GOT3 (cell line): ENCODE measurements at regions not wholly inside any gene's neighbourhood (a gene's known extent, or its start where the extent isn't known, plus 50 kb on each side); places are given as distances from the start of the nearest gene placed in this dataset.

ENCODE experiments used
- DNase-seq: peaks from one replicate; lab custom pipeline; 2025; ENCODE audit warnings: mixed read lengths; lab: John Stamatoyannopoulos, UW

DNA sequence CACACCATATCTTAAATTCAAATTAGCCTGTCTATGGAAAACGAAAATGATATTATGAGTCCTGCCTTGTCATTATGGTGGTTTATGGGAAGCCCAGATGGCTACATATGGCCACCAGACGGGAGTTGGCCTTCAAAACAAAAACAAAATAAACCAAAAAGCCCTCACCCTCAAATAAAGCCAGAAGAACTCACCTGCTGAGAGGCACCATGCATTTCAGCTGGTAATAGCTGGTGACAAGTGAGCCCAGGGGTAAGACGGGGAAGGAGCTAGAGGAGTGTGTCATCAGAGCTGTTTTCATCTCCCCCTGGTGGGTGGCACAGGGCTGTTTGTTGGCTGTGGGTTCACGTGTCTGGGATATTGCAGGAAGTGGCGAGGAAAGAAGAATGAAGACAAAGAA, 152.9 kb downstream of the EFNB2 start:
- DNase-seq: no peak

DNA sequence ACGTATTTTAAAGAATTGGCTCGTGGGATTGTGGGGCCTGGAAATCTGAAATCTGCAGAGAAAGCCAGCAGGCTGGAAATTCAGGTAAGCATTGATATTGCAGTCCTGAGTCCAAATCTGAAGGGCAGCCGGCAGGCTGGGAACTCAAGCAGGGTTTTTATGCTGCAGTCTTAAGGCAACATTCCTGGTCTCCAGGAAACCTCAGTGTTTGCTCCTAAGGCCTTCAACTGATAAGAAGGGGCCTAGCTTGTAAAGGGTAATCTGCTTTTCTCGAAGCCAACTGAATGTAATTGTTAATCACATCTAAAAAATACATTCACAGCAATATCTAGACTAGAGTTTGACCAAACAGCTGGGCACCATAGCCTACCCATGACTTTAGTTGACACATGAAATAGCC, 154.4 kb downstream of the EFNB2 start:
- no peak for DNase-seq

DNA sequence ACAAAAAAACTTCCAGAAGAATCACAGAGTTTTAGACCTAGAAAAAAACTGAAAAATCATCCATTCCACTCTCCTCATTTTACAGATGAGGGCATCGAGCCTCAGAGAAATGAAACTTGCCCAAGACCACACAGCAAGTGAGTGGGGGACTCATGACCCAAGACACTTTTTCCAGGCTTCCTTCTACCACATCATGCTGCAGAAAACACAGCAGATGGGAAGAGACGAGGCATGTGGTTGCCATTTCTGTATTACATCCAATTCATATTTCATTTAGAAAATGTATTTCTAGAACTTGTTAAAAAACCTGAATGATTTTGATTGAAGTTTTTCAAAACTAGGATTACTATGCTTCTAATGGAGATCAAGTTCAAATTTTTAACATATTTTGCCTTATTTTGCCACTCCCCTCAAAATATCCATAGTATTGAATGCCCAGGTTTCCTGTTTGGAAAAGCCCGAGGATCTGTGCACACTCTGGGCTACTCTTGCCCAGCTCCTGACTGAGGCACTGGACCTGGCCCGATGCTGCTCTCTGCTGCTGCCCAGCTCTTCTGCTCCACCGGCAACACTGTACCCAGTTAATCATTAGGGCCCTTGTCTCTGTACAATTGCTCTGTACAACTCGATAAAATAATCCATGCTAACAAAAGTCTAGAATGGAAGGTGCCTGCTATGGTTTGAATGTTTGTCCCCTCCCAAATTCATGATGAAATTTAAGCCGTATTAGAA, 157.4 kb downstream of the EFNB2 start:
- DNase-seq: no peak

DNA sequence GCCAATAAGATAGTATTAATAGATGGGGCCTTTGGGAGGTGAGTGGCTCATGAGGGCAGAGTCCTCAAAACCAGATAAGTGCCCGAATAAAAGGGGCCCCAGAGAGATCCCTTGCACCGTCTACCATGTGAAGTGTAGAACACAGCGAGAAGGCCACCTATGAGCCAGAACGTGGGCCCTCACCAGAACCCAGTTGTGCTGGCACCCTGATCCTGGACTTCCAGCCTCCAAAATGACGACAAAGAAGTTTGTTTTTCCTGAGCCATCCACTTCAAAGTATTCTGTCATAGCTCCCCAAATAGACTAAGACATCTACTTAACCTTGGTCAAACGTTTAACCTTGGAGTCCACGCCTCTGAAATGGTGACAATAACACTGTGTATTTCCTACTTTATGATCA, 158.1 kb downstream of the EFNB2 start:
- no peak for DNase-seq

DNA sequence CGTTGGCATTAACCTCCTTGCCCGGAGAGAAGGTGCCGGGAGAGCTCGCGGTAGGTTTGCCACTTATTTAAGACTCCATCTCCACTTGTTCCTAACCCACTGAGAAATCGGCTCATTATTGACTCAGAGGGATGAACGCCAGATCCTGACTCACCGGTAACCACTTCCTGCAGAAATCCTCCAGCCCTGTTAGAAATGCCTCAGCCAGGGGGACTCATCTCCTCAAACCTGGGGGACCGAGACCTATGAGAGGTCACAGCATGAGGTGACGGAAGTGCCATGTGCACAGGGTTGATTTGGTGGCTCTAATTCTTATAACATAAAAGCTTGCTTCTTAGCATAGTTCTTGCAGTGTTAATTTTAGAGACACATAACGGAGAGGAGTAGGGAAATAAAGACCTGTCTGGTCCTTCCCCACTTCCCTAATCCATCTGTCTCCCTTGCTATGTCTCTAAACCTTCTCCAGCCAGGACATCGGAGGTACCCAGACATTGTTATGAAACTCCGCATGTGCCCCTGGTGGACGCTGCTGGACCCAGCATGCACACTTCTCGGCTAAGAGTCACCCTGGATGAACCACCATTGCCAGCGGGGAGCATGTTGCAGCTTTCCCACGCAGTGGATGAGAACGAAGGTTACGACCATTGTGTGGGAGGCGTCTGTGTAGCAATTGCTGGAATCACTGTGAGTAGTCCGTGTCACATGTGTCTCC, 158.9 kb downstream of the EFNB2 start:
- no peak for DNase-seq

DNA sequence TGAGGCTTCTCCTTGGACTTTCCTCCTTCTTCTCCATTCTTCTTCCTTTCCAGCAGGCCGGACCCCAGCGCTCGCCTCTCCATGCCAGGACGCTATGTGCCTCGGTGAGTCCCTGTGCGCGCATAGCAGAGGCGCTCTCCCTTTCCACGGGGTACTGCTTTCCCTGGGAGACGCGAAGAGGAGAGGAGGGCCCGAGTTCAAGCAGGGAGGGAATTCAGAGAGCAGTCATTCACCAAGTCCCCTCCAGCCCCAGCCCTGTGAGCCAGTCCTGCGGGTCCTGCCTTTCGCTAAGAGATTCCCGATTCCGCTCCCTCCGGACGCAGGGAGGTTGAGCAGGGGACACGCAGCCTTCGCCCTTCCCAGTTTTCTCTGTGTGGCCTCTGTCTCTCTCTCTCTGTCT, 160.4 kb downstream of the EFNB2 start:
- no peak for DNase-seq

DNA sequence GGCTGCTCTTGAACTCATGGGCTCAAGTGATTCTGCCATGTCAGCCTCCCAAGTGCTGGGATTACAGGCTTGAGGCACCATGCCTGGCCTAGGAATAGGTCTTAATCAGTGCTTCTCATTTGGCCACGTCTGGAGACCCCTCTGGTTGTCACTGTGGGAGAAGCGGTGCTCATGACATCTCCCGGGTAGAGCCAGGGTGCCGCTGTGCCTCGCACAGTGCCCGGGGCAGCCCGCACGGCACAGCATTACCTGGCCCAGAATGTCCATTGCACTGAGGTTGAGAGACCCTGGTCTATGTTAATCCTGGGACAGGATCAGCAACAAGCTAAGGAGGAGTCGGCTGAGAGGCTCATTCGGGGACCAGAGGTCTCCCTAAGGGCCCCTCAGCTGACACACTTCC, 160.8 kb downstream of the EFNB2 start:
- no peak for DNase-seq

DNA sequence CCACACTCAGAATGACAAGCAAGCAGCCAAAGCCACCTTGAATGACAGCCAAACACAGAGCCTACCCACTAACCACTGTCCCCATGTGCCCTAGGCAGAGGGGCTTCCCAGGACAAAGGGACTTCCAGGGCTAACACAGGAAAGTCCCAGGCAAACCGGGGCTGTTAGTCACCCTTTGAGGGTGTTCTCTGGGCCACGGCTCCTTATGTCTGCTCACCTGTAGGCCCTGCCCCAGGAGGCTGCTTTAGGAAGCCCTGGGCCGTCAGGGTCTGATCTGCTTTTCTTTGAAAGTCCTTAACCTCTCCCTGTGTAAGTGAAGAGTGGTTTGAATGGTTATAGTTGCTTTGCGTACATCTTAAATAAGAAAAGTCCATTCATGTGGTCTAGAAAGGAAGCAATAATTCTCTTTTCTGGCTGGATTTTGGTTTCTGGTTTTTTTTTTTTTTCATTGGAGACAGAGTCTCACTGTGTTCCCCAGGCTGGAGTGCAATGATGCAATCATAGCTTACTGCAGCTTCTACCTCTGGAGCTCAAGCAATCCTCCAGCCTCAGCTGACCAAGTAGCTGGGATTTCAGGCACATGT, 161.4 kb downstream of the EFNB2 start:
- no peak for DNase-seq

DNA sequence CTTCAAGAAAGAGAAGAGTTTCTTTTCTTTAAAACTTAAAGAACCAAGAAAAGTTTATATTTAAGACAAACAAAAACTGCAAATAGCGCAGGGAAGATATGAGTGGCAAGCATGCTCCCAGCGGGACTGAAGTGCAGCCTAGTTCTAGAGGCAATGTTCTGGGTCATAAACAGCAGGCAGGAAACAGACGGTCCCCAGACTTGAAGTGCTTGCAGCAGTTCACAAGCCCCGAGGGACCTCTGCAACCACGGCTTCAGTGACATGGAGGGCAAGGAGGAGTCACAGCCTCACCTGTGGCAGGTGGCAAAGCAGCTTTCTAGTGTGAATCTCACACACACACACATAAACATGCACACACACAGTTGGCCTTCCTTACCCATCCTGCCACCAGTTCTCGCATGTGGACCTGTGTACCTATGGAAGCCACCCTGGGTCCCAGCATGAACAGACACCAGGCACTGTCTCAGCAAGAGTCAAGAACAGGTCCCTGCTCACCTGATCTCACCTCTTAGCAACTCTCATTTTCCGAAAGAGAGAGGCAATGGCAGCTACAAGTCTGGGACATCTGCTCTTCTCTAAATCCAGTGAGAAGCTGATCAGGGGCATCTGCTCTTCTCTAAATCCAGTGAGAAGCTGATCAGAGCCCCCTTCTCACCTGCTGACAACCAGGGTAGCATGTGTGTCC, 162.0 kb downstream of the EFNB2 start:
- DNase-seq: no peak

DNA sequence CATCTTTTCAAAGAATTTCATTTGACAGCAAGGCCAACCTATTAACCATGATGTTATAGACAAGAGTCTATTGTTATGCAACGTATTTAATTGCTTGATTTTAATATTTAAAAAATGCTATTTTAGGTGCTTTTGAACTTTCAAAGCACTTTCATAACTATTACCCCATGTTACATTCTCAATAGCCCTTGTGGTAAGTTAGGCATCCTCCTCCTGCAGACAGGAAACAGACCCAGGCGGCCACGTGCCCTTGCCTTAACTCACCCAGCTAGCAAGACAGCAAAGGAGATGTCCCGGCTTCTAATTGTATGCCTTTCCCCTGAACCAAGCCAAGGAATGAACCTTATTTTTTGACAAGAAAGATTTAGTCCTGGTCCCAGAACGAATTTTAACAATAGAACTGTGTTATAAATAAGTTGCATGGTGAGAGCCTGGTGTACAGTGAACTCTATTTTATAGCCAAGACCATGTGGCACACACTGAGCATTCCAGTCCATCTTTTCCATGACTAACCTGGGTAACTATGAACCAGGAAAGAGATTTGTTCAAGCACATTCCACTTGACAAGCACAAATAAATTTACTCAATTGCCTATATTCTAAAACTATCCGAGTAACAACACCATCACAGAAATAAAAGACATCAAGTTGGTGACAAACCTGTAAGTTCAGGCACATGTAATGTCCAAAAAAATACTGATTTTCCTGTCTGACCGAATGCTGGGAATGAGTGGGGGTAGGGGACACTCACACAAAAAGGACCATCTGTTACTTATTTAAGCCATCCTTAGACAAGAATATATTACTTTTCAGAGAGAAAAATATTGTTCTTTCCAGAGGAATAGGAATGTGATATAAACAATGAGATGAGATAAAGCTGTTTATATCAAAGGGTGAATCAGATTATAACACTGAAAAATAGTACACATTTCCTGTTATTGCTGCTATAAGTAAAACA, 163.0 kb downstream of the EFNB2 start:
- no peak for DNase-seq

DNA sequence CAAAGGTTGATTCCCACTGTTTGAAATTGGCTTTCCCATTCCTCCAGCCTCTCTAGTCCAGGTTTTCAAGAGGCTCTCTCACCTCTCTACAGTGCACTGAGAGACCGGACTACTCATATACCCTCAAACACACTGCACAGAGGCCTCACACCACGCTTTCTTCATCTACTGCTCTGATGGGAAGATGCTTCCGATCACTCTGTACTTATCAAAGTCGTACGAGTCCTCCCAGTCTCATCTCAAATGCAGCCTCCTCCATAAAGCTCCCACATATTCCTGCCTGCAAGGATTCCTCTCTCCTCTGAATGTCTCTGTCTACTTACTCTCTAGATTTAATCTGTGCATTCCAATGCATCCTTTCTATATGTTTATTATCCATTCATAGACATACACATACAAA, 164.4 kb downstream of the EFNB2 start:
- DNase-seq: no peak

DNA sequence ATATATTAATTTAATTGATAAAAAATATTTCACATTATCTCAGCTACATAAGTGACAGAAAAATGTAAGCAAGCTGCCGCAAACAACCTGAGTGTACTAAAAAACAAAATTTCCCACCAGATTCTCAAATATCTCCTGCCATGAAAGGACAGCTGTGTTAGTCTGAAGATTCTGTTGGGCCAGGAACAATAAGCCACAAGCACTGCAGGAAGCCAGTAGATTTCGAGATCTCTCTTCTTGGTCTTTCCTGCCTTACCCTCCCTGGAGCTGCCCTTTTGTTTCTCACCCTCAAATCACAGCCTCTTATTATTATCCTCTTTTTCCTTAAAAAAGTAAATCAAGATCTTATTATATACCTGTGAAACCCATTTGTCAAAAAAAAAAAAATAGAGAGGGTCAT, 165.6 kb downstream of the EFNB2 start:
- DNase-seq: no peak

DNA sequence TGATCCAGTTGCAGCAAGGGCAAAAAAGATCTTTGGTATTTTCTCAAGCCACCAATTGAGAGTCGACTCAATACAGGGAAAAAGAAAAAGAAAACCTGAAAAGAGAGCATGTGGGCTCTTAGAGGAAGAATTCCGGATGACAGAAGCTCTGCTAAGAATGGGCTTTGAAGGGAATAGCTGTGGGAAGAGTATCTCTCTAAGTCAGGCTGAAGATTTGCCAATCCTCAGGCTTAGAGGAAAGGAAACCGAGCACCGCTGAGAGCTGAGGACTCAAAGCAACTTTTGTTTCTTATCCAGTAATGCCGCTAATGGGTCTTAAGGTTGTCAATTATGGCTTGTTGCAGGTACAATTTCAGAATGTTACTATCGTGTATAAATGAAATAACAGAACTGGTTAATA, 166.4 kb downstream of the EFNB2 start:
- no peak for DNase-seq

DNA sequence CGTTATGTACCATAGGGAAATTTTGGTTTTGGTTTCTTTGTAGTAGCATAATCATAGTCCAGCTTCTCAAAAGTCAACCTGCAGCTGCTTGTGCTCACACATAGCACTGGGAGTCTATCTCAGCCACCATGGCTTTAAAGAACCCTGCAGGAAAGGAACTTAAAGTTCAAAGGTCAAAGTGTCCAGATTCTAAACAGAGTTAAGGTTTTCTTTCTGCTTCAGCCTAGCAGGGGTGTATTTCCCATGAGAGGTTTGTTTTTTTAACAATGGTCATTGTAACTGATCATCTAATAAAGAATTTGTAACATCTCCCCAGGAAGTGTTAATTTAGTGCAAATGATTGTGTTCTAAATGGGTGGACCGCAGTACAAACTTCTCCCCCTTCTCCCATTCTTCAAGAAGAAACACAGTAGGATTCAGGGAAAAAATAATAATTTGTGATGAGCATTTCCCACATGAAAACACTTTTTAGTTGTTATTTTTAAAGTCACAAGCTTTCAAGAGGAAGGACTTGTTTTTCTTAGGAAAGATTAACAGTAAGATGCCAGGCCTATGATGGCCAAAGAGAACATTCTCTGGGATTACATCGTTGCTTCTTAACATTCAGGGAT, 168.0 kb downstream of the EFNB2 start:
- DNase-seq: no peak

DNA sequence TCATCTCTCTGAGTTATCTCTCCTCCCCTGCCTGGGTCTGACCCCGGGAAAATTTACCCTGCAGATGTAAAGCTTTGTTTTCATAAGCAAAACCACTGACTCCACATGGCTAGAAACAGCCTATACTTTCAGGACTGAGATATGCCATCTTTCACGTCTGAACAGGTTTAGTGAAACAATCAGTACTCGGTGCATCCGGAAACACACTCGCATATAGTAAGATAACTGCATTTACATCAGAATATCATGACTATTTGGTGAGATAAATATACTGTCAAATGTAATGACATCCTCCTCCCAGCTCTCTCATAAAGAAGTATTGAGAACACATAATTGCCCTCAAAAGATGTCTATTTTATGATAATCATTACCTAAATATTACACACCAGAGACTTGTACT, 172.8 kb downstream of the EFNB2 start:
- DNase-seq: no peak

DNA sequence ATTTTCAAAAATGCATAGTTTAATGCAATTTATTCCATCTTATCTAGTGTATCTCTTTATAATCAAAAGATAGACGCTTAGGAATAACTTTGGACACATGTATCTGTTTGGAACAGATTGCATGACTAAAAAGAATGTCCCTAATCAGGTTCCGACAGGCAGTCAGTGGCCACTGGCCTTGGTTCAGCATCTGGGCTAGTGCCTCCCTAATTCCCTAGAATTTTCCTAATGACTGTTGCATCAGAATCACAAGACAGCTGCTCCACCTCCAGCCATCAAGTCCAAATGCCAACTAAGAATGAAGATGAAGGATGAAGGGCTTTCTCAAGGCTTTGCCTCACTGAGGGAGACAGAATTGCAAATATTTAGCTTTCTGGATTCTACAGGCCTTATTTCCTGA, 173.8 kb downstream of the EFNB2 start:
- DNase-seq: no peak

DNA sequence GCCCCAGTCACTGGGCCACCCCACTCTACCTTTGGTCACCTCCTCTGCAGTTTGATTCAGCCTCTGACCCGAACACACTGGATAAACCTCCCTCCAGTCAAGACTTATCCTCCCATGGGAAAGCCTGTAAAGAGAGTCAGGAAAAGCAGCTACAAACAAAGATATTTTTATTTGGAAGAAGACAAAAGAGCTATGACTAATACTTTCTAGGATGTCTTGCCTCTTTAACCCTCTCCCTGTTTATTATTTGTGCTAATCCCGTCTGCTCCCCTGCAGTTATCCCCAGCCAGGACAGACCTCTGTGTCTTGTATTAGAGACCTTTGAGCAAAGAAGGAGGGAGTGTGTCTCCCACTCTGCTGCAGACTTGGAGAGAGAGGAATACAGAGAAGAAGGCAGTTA, 178.3 kb downstream of the EFNB2 start:
- no peak for DNase-seq

DNA sequence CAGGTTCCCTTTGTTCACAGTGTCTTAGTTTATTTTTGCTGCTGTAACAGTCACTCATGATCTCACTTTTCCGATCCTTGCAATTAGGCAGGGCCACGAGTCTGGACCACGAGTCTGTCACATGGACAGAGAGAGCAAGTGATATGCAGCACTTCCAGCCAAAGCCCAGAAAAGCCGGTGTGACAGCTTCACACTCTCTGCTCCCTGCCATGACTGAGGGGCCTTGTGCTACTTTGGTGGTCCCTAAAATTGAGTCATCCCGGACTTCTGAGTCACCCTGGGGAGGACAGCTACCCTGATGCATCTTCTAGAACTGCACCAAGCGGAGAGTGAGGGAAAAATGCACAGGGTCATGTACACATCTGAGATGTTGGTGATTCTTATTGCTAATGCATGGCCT, 179.6 kb downstream of the EFNB2 start:
- no peak for DNase-seq

DNA sequence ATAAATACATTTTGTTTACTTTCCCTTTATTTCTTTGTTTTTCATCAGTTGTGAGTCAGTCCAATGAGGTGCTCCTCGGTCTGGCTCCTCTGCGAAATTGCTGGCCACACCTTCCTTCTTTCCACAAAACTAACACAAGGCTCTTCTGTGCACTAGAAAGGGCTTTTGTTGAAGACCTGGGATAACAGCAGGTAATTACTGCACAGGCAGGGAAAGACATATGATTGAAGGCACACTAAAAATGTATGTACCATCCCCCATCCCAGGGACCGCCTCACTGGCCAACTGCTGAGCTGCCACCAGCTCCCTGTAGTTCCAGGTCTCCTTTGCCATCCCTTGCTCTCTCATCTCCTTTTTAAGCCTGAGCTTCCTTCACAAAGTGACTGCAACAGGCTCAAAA, 180.5 kb downstream of the EFNB2 start:
- no peak for DNase-seq

DNA sequence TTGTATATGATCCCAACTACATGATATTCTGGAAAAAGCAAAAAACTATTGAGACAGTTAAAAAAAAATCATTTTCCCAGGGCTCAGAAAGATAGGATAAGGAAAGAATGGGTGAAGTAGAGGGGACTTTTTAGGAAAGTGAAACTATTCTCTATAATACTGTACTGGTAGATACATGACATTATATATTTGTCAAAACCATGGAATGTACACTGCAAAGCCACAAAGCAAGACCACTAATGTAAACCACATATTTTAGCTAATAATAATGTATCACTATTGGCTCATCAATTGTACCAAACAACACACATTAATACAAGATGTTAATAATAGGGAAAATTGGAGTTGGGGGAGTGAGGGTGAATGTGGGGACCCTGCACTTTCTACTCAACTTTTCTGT, 182.6 kb downstream of the EFNB2 start:
- DNase-seq: no peak

DNA sequence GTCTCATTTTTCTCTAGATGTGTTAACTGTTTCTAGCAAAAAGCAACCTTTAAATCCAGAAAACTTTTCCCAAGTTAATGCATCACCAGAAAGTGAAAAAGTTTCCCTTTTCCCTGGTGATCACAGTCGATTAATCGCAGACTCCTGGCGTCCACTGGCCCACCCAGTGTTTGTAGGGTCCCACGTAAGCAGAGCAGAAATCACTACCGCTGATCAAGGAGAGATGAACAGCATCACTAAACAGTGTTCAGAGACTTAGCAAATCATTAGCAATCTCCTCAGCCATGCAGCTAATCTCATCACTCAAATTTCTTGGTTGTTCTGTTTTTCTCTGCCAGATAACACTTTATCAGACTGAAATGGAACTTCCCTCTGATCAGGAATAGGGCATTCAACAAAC, 184.2 kb downstream of the EFNB2 start:
- DNase-seq: no peak
